ENCODE measurements at regions not wholly inside any gene's neighbourhood (a gene's known extent, or its start where the extent isn't known, plus 50 kb on each side); places are given as distances from the start of the nearest gene placed in this dataset.

DNA sequence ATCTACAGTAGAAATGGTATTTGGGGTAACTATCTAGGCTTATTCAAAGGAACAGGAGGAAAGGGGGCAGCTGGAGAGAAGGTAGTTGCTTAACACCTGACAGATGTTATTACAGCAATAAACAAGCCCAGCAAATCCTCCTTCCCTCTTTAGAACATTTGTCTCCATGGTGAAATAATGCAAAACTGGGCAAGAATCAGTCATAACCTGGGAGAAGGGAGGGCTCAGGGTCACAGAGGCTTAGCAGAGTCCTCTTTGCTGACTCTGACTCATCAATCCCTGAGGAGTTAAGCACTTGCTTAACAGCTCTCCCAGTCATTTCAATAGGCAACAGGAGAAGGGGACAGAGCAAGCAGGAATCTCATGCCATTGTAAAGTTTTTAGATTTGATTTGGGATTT is 230.3 kb downstream of the IBTK start:
- H3K36me3 Mint-ChIP-seq: no peaks in the 10 kb centered on the region
- no peaks in the 10 kb centered on the region for H3K4me1 Mint-ChIP-seq
- peaks cover 0 to 2% (median 0%) of the 10 kb centered on the region in 3 donors for H3K27me3 Mint-ChIP-seq (ENCODE audit: low read depth in 3 of 3)
- H3K27ac Mint-ChIP-seq: no peak overlapping the region
- no peak overlapping the region for H3K4me3 Mint-ChIP-seq
- no peak for DNase-seq
- H3K9me3 Mint-ChIP-seq: peaks cover 0 to 4% (median 0%) of the 10 kb centered on the region in 6 donors

DNA sequence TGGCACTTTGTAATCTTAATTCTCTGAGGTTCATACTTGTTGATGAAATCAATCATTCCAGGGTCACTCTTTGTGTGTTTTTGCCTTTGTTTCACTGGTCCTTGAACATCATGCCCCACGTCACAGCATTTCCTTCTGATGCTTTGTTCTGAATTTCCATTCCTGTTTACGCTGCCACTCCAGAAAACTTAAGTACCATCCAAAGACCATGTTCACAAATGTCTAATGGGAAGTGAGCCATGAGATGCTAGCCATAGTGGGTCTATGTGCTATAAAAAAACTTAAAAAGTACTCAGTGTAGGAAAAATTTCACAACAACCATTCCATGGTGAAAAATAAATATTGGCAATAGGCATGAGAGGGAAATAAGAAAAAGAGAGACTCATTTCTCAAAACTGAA is 232.0 kb downstream of the IBTK start:
- no peak for DNase-seq
- Mint-ChIP-seq H3K27ac (no peak overlapping the region), H3K36me3 (no peaks in the 10 kb centered on the region), H3K27me3 (ENCODE audit: low read depth in 3 of 3) (peaks cover 0 to 2% (median 0%) of the 10 kb centered on the region in 3 donors), H3K9me3 (peaks cover 0 to 4% (median 0%) of the 10 kb centered on the region in 6 donors), H3K4me1 (no peaks in the 10 kb centered on the region), H3K4me3 (no peak overlapping the region)

DNA sequence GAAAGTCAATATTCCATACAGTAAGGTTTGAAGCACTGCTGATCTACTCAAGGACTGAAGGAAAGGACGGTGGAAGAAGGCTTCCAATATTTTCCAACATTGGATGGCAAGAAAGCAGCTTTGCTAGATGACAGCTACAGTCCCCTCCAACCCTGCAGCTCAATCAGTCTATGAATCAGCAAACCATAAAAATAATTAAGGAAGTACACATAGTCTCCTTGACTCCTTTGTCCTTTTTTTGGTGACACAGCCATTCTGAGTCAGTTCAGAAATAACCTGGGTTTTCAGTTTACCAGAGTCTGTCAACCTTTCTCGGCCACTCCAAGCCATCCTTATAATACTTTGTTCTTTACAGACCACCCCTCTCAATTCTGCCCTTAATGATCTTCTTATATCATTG is 232.5 kb downstream of the IBTK start:
- no peak for DNase-seq
- Mint-ChIP-seq H3K4me1 (no peaks in the 10 kb centered on the region), H3K9me3 (peaks cover 0 to 4% (median 0%) of the 10 kb centered on the region in 6 donors), H3K4me3 (no peak overlapping the region), H3K27me3 (ENCODE audit: low read depth in 3 of 3) (peaks cover 0 to 2% (median 0%) of the 10 kb centered on the region in 3 donors), H3K27ac (no peak overlapping the region), H3K36me3 (no peaks in the 10 kb centered on the region)

DNA sequence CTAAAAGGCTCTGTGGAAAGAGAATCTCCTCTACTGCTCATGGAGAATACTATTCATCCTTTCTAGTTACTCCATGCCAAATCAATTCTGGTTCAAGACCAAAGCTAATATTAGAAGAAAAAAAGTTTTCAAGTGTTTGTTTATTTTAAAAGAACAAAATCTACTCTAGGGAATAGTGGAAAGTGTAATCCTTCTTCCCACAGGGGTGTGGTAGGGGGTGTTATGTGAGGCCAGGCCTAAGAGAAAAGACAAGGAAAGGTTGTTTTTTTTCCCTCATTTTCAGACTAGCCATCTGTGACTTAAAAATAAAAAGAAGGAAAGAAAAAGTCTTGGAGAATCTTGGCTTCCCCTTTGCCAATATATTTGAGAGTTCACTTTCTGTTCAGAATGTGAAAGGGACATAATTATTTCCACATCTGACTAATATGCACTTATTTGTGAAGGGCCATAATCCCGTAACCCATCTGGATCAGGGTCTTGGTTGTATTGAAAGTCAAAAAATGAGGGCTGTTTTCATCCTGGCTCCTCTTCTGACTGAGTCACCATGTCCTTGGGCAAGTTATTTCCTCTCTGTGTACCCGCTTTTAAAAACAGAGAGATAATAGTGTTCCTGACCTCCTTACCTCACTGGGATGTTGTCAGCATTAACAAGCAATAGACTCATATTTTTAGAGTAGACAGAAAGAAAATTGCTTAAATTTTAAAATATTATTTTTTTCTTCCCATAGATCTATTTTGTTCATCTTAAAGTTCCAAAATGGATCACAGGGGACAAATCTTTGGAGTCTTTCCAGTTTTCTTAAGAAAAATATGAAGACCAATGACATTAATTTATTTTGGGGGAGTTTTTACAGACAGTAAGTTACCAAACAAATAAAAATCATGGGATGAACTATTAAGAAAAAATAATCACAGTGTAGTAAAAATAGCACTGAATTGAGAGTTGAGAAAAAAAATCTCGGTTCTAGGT is 233.7 kb downstream of the IBTK start:
- H3K9me3 Mint-ChIP-seq: peaks cover 0 to 9% (median 0%) of the 10 kb centered on the region in 6 donors
- no peak overlapping the region for H3K27ac Mint-ChIP-seq
- H3K27me3 Mint-ChIP-seq (ENCODE audit: low read depth in 3 of 3): no peaks in the 10 kb centered on the region
- DNase-seq: no peak
- no peaks in the 10 kb centered on the region for H3K36me3 Mint-ChIP-seq
- no peak overlapping the region for H3K4me3 Mint-ChIP-seq
- no peaks in the 10 kb centered on the region for H3K4me1 Mint-ChIP-seq

DNA sequence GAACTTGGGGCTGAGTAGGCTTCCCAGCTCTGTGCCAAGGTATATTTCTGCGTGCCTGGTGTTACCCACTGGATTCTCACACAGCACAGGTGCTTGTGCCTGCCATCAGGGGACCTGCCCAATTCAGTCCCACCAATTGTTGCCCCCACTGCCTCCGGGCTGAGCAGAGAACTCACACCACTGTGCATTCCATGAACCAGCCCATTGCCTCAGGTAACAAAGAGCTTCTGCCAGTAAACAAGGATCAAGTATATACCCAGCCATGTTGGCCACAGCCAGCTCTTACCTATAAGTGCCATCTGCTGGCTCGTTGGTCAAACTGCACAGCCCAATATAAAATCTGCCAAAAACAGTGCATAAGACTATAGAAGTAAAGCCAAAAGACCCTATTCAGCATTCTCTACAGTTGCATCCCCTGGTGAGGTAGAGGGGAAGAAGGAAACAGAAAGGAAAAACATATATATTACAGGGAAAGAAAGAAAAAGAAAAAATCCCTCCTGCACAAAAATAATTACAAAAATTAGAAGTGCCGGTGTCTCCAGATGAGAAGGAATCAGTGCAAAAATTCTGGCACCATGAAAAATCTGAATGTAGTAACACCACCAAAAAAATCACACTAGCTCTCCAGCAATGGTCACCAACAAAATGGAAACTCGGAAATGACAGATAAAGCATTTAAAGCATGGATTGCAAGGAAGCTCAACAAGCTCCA is 241.4 kb downstream of the IBTK start:
- H3K27me3 Mint-ChIP-seq (ENCODE audit: low read depth in 3 of 3): peaks cover 0 to 2% (median 0%) of the 10 kb centered on the region in 3 donors
- no peak for DNase-seq
- H3K4me1 Mint-ChIP-seq: no peaks in the 10 kb centered on the region
- no peak overlapping the region for H3K4me3 Mint-ChIP-seq
- H3K9me3 Mint-ChIP-seq: peaks cover 0 to 9% (median 3%) of the 10 kb centered on the region in 6 donors
- no peaks in the 10 kb centered on the region for H3K36me3 Mint-ChIP-seq
- no peak overlapping the region for H3K27ac Mint-ChIP-seq

DNA sequence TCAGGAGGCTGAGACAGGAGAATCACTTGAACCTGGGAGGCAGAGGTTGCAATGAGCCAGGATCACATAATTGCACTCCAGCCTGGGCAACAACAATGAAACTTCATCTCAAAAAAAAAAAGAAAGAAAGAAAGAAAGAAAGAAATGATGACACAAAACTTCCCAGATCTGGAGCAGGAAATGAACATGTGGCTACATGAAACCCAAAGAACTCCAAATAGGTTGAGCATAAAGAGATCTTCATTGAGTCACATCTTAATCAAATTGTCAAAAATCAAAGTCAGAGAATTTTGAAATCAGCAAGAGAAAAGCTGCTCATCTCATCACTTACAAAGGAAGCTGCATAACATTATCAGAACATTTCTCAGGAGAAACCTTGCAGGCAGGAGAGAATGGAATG is 247.0 kb downstream of the IBTK start:
- peaks cover 0 to 1% (median 0%) of the 10 kb centered on the region in 3 donors for H3K27me3 Mint-ChIP-seq (ENCODE audit: low read depth in 3 of 3)
- DNase-seq: no peak
- no peaks in the 10 kb centered on the region for H3K36me3 Mint-ChIP-seq
- H3K4me3 Mint-ChIP-seq: no peak overlapping the region
- no peak overlapping the region for H3K27ac Mint-ChIP-seq
- no peaks in the 10 kb centered on the region for H3K4me1 Mint-ChIP-seq
- H3K9me3 Mint-ChIP-seq: peaks cover 0 to 2% (median 0%) of the 10 kb centered on the region in 6 donors

DNA sequence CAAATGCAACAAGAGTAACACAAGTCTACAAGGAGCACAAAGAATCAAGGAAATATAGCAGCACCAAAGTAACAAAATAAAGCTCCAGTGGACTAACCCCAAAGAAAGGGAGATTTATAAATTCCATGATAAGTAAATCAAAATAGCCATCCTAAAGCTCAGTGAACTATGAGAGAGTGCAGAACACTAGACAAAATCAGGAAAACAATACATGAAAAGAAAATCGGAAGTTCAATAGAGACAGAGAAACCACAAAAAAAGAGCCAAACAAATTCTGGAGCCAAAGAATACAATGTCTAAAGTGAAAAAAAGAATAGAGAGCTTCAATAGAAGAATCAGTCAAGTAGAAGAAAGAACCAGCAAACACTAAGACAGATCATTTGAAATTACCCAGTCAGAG is 247.3 kb upstream of the TENT5A start:
- Mint-ChIP-seq H3K27ac (no peak overlapping the region), H3K36me3 (no peaks in the 10 kb centered on the region), H3K4me3 (no peak overlapping the region), H3K27me3 (ENCODE audit: low read depth in 3 of 3) (peaks cover 0 to 1% (median 0%) of the 10 kb centered on the region in 3 donors), H3K4me1 (no peaks in the 10 kb centered on the region), H3K9me3 (peaks cover 0 to 2% (median 0%) of the 10 kb centered on the region in 6 donors)
- no peak for DNase-seq

DNA sequence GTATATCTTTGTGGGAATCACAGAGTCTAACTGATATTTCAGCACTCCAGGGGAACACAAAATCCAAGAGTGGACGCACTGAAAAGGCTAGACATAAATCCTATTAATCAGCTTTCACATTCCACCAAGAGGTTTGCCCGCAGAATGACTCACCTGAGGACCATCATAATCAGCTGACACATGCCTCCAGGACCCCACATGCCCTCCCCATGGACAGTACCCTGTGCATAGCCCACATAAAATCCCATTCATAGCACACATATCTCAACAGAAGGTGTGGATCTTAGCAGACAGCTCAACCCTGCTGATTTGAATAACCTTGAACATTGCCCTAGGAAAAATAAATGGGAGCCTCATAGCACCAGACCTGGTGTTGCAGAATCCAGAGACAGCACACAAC is 246.8 kb upstream of the TENT5A start:
- Mint-ChIP-seq H3K36me3 (no peaks in the 10 kb centered on the region), H3K27ac (no peak overlapping the region), H3K4me3 (no peak overlapping the region), H3K27me3 (ENCODE audit: low read depth in 3 of 3) (peaks cover 0 to 1% (median 0%) of the 10 kb centered on the region in 3 donors), H3K9me3 (peaks cover 0 to 2% (median 0%) of the 10 kb centered on the region in 6 donors), H3K4me1 (no peaks in the 10 kb centered on the region)
- no peak for DNase-seq

DNA sequence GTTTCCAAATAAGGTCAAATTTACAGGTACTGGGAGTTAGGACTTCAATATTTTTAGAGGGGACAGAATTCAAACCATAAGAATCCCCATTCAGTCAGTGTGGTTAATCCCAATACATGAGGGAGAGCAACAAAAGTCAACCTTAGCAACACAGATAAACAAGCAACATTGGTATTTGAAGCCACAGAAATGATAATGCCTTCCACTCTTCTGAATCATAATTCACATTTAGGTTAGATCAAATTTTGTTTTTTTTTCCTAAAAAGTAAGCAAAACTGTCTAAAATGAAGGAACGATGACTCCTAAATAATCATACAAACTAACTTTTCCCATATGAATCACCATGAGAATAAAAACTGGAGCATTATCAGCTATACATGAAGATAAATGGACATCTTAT is 246.0 kb upstream of the TENT5A start:
- H3K27me3 Mint-ChIP-seq (ENCODE audit: low read depth in 3 of 3): peaks cover 0 to 1% (median 0%) of the 10 kb centered on the region in 3 donors
- H3K4me1 Mint-ChIP-seq: no peaks in the 10 kb centered on the region
- H3K36me3 Mint-ChIP-seq: no peaks in the 10 kb centered on the region
- DNase-seq: no peak
- H3K4me3 Mint-ChIP-seq: no peak overlapping the region
- no peak overlapping the region for H3K27ac Mint-ChIP-seq
- peaks cover 0 to 2% (median 0%) of the 10 kb centered on the region in 6 donors for H3K9me3 Mint-ChIP-seq

DNA sequence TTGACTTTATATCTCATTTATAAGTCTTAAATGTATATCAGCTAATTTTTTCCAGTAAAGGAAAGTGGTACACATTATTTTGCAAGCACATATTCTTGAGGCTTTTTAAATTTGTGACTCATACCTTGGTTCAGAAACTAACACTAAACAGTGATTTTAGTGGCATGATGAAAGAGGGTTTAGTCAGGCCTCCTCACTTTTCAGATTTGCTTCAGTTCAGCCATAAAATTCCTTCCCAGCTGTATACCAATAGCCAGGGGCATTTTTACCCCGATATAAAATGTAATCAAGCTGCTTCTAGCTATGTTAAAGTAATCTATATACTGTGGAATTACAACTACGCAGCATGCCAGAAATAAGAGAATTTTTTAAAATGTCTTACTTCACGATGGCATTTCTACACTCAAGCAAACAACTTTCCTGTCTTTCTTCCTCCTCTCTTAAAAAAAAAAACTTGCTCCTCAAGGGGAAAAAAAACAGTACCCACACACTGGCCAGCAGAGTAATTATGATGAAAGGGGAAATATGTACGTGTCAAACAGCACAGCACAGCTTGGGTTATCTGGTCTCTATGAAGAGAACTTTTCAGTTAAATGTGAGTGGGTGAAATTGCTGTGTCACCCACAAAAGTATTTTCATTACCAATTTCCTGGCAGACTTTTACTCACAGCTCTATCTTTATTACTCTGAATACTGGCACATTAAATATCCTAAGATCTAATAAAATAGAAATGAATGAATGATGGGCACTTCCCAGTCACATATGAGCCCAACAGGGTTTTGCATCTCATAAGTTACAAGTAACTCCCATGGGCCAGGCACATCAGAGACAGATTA is 244.8 kb upstream of the TENT5A start:
- H3K4me1 Mint-ChIP-seq: no peaks in the 10 kb centered on the region
- peaks cover 0 to 2% (median 0%) of the 10 kb centered on the region in 6 donors for H3K9me3 Mint-ChIP-seq
- no peak for DNase-seq
- peaks cover 0 to 1% (median 0%) of the 10 kb centered on the region in 3 donors for H3K27me3 Mint-ChIP-seq (ENCODE audit: low read depth in 3 of 3)
- H3K27ac Mint-ChIP-seq: no peak overlapping the region
- no peak overlapping the region for H3K4me3 Mint-ChIP-seq
- H3K36me3 Mint-ChIP-seq: no peaks in the 10 kb centered on the region

DNA sequence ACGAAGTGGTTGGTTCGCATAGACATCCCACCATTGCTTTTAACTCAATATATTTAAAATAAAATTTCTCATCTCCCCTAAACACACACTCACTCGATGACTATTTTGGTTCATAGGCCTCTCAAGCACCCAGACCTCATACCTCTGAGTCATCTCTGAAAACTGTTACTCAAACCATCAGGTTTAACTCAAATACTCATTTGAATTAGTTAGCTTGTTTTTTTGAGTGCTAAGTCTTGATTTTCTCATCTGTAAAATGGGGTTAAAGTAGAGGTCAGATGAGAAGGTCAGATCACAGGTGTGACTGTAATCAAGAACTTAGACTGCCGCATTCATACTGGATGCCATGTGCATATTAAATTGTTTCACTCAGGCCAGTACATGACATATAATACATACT is 243.9 kb upstream of the TENT5A start:
- Mint-ChIP-seq H3K9me3 (peaks cover 0 to 2% (median 0%) of the 10 kb centered on the region in 6 donors), H3K27ac (no peak overlapping the region), H3K4me3 (no peak overlapping the region), H3K27me3 (ENCODE audit: low read depth in 3 of 3) (peaks cover 0 to 2% (median 1%) of the 10 kb centered on the region in 3 donors), H3K36me3 (no peaks in the 10 kb centered on the region), H3K4me1 (no peaks in the 10 kb centered on the region)
- no peak for DNase-seq

DNA sequence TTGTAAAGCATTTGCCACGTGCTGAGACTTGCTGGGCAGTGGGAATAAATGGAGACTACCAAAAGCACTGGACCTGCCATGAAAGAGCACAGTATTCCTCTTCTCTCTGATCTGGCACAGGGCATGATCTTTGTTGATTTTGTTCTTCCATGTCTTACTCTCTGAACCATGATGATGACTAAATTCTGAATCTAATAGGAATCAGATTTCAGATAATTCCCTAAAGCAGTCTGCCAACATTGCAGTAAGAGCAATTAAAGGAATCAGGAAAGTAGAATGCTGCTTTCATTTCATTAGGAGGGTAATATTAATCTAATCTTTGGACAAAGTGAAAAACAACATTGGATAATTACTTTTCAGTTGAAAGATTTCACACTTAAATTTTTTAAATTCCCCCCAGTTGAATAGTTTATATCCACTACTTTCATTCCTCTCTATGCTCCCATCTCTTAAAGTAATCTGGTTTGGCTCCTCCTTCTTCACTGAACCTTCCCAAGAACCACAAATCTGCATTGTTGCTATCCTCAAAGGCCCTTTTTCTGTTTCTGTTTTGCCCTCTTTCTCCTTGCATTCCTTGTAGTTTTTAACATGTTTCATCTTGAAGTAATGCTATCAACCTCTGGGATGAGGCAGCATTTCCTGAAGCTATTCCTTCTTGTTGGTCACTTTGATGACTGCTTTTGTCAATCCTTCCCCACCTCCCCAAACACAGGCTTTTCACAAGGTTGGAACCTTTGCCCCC is 243.2 kb upstream of the TENT5A start:
- peaks cover 0 to 2% (median 2%) of the 10 kb centered on the region in 3 donors for H3K27me3 Mint-ChIP-seq (ENCODE audit: low read depth in 3 of 3)
- H3K36me3 Mint-ChIP-seq: peaks cover 0 to under 1% (median 0%) of the 10 kb centered on the region in 3 donors
- DNase-seq: no peak
- peaks cover 0 to 2% (median under 1%) of the 10 kb centered on the region in 6 donors for H3K9me3 Mint-ChIP-seq
- no peak overlapping the region for H3K4me3 Mint-ChIP-seq
- H3K4me1 Mint-ChIP-seq: no peaks in the 10 kb centered on the region
- no peak overlapping the region for H3K27ac Mint-ChIP-seq

DNA sequence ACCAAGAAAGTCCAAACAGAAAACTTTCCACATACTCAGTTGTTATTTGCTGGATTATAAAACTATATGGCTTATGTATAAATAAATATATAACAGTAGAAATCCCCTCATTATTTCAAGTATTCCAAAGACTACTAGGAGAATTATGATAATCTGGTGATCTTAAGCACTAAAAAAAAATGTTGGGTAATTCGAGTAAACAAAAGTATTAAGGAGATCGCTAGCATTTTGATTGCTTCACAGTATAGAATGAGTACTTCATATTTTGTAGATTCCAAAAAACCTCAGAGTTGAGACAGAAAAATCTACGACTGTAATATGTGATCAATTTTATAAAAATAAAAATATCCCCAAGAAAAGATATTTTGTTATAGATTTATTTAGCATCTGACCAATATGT is 236.4 kb upstream of the TENT5A start:
- no peak overlapping the region for H3K27ac Mint-ChIP-seq
- H3K27me3 Mint-ChIP-seq (ENCODE audit: low read depth in 3 of 3): peaks cover 0 to 7% (median 3%) of the 10 kb centered on the region in 3 donors
- H3K4me1 Mint-ChIP-seq: no peaks in the 10 kb centered on the region
- peaks cover 0 to 2% (median 0%) of the 10 kb centered on the region in 3 donors for H3K36me3 Mint-ChIP-seq
- H3K9me3 Mint-ChIP-seq: peaks cover 0 to 12% (median 2%) of the 10 kb centered on the region in 6 donors
- no peak for DNase-seq
- no peak overlapping the region for H3K4me3 Mint-ChIP-seq

All from immature natural killer cell (primary cell).